HPDE6-E6E7 (cell line): ENCODE measurements at regions not wholly inside any gene's neighbourhood (a gene's known extent, or its start where the extent isn't known, plus 50 kb on each side); places are given as distances from the start of the nearest gene placed in this dataset.

Experiments
- DNase-seq: peaks from one replicate; pipeline ENCODE4 v3.0.0; 2011; ENCODE audit warnings: missing footprints; ENCODE audit errors: extremely low spot score

- DNase-seq = no peak
These were observed 360.1 kb downstream of the TNS3 start for GRCh38 chr7:47221826-47222225.

- no peak for DNase-seq
These were observed 363.3 kb downstream of the TNS3 start for GRCh38 chr7:47218378-47219176.

GRCh38 chr7:47217570-47218360 lies 364.1 kb downstream of the TNS3 start:
- no peak for DNase-seq

- no peak for DNase-seq
These were observed 364.8 kb downstream of the TNS3 start for GRCh38 chr7:47217086-47217485.

GRCh38 chr7:47216439-47216838 lies 365.5 kb downstream of the TNS3 start:
- DNase-seq = no peak

- DNase-seq = no peak
These were observed 366.3 kb downstream of the TNS3 start for GRCh38 chr7:47215640-47216039.

GRCh38 chr7:47215049-47215448 lies 366.9 kb downstream of the TNS3 start:
- DNase-seq = no peak

GRCh38 chr7:47213276-47213675 lies 368.6 kb downstream of the TNS3 start:
- no peak for DNase-seq

GRCh38 chr7:47211519-47211973 lies 370.4 kb downstream of the TNS3 start:
- DNase-seq = no peak

- no peak for DNase-seq
These were observed 371.5 kb downstream of the TNS3 start for GRCh38 chr7:47210281-47210854.

GRCh38 chr7:47207956-47208355 lies 374.0 kb downstream of the TNS3 start:
- DNase-seq = no peak

- DNase-seq = no peak
These were observed 377.2 kb downstream of the TNS3 start for GRCh38 chr7:47204709-47205108.

- DNase-seq = no peak
These were observed 379.6 kb downstream of the TNS3 start for GRCh38 chr7:47202146-47202783.

GRCh38 chr7:47198159-47198558 lies 383.8 kb downstream of the TNS3 start:
- no peak for DNase-seq

GRCh38 chr7:47197486-47197885 lies 384.4 kb downstream of the TNS3 start:
- DNase-seq = no peak

- DNase-seq = no peak
These were observed 385.2 kb downstream of the TNS3 start for GRCh38 chr7:47196737-47197136.

GRCh38 chr7:47196106-47196645 lies 385.7 kb downstream of the TNS3 start:
- DNase-seq = no peak

GRCh38 chr7:47195641-47196040 lies 386.3 kb downstream of the TNS3 start:
- DNase-seq = no peak

- no peak for DNase-seq
These were observed 387.3 kb downstream of the TNS3 start for GRCh38 chr7:47194516-47195057.

- DNase-seq = no peak
These were observed 388.9 kb downstream of the TNS3 start for GRCh38 chr7:47192978-47193377.

GRCh38 chr7:47191876-47192291 lies 390.0 kb downstream of the TNS3 start:
- no peak for DNase-seq

- no peak for DNase-seq
These were observed 390.6 kb downstream of the TNS3 start for GRCh38 chr7:47191316-47191715.
